SK-N-MC (cell line): ENCODE measurements at regions not wholly inside any gene's neighbourhood (a gene's known extent, or its start where the extent isn't known, plus 50 kb on each side); places are given as distances from the start of the nearest gene placed in this dataset.

ENCODE experiments used
- EZH2 ChIP-seq: fragments of 200-600 bp; sonication (generic); IDR thresholded peaks from one replicate; pipeline ENCODE4 v1.6.1; 2017; ENCODE audit warnings: antibody characterized with exemption
- POLR2AphosphoS5 ChIP-seq: IDR thresholded peaks from 2 replicates; pipeline ENCODE4 v1.6.1; 2012; ENCODE audit warnings: mild to moderate bottlenecking, low read depth, low read length, borderline replicate concordance

DNA sequence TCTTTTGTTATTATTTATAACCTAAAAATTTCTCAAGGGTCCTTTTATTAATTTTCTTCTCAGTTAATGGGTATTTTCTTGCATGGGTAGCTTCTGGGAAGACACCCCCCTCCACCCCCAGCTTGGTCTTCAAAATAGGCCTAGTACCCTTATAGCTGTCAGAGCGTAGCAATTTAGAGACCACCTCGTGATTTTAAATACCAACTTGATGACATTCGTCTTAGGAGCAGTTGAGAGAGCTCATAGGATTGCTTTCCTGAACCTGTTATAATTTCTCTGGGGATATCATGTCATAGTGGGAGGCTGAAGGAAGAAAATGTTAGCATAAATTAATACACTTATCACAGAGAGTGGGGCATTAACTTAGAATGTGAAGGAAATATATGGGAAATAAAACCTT lies 83.1 kb upstream of the MLIP start:
- TF ChIP-seq POLR2AphosphoS5 (no peak), EZH2 (no peak)
